H1 (cell line): ENCODE measurements at regions not wholly inside any gene's neighbourhood (a gene's known extent, or its start where the extent isn't known, plus 50 kb on each side); places are given as distances from the start of the nearest gene placed in this dataset.

Source experiments
- CTCF ChIA-PET: fragments of 300-600 bp; sonication (Branson Sonifier 250); formaldehyde crosslinking; loops from one replicate; lab custom pipeline; 2021; ENCODE audit not compliant: partially characterized antibody; lab: Charles Lee
- POLR2A ChIA-PET: fragments of 300-600 bp; sonication (Branson Sonifier 250); formaldehyde crosslinking; loops from one replicate; lab custom pipeline; 2021; ENCODE audit warnings: inconsistent platforms; ENCODE audit not compliant: partially characterized antibody; lab: Charles Lee
- DNase-seq, 2 experiments: peaks; one replicate each; pipeline versions ENCODE4 v3.0.0 to v3.0.0-alpha.2; 2010 to 2022; ENCODE audit warnings: low spot score in 2 of 2, low read depth in 1 of 2, mixed read lengths in 1 of 2
- FAIRE-seq: peaks from 2 replicates; lab custom pipeline; 2011; peaks lifted over from hg19 to GRCh38; lab: Jason Lieb, UNC
- H2AFZ ChIP-seq: 2 replicates; pipeline ENCODE4 v1.8.1; 2012; ENCODE audit warnings: low read length, inconsistent platforms
- H2AK5ac ChIP-seq: 2 replicates; pipeline ENCODE4 v1.6.1; 2013; ENCODE audit warnings: low read depth, low read length
- H2BK120ac ChIP-seq: replicated peaks from 2 replicates; pipeline ENCODE3; 2013; ENCODE audit warnings: low read depth, low read length, inconsistent platforms
- H2BK12ac ChIP-seq: 2 replicates; pipeline ENCODE4 v1.6.1; 2013; ENCODE audit warnings: low read depth, low read length
- H2BK15ac ChIP-seq: 2 replicates; pipeline ENCODE4 v1.6.1; 2013; ENCODE audit warnings: low read length
- H2BK20ac ChIP-seq: 2 replicates; pipeline ENCODE4 v1.6.1; 2013; ENCODE audit warnings: low read length
- H2BK5ac ChIP-seq: 2 replicates; pipeline ENCODE4 v1.6.1; 2013; ENCODE audit warnings: low read depth, low read length
- H3K14ac ChIP-seq: 2 replicates; pipeline ENCODE4 v1.6.1; 2013; ENCODE audit warnings: inconsistent platforms; ENCODE audit not compliant: insufficient read length
- H3K18ac ChIP-seq: 2 replicates; pipeline ENCODE4 v1.6.1; 2013; ENCODE audit warnings: low read length; ENCODE audit errors: extremely low read depth
- H3K23ac ChIP-seq: 2 replicates; pipeline ENCODE4 v1.6.1; 2013; ENCODE audit warnings: inconsistent platforms; ENCODE audit not compliant: insufficient read length
- H3K23me2 ChIP-seq: 2 replicates; pipeline ENCODE4 v1.6.1; 2013; ENCODE audit warnings: low read depth, low read length
- H3K27ac ChIP-seq: 2 replicates; pipeline ENCODE4 v1.6.1; 2011; ENCODE audit warnings: low read depth, low read length, inconsistent platforms
- H3K27me3 ChIP-seq, 4 experiments: replicated peaks in 1 of 4; 1 replicate in 1 of 4; 2 replicates in 3 of 4; pipeline versions ENCODE4 v1.6.1 to v1.8.1; 2011 to 2013; ENCODE audit warnings: low read length in 3 of 4, mild to moderate bottlenecking in 3 of 4, inconsistent platforms in 2 of 4, mixed read lengths in 2 of 4, moderate library complexity in 1 of 4; ENCODE audit not compliant: control insufficient read depth in 3 of 4, insufficient read depth in 3 of 4; ENCODE audit errors: extremely low read depth in 1 of 4
- H3K36me3 ChIP-seq, 4 experiments: 2 replicates each; pipeline versions ENCODE4 v1.6.1 to v1.8.1; 2011 to 2013; ENCODE audit warnings: mild to moderate bottlenecking in 4 of 4, low read length in 3 of 4, moderate library complexity in 2 of 4, control low read depth in 1 of 4, inconsistent platforms in 1 of 4; ENCODE audit not compliant: insufficient read depth in 4 of 4, control insufficient read depth in 2 of 4
- H3K4ac ChIP-seq: replicated peaks from 2 replicates; pipeline ENCODE3; 2013; ENCODE audit warnings: low read length, low read depth, mixed read lengths, inconsistent platforms; ENCODE audit not compliant: insufficient read length
- H3K4me1 ChIP-seq, 4 experiments: replicated peaks in 1 of 4; 1 replicate in 1 of 4; 2 replicates in 3 of 4; pipeline versions ENCODE4 v1.6.1 to v1.8.1; 2011 to 2013; ENCODE audit warnings: low read length in 3 of 4, inconsistent platforms in 2 of 4, mixed read lengths in 1 of 4; ENCODE audit not compliant: insufficient read depth in 4 of 4, control insufficient read depth in 3 of 4
- H3K4me2 ChIP-seq, 2 experiments: 2 replicates each; pipeline versions ENCODE4 v1.6.1 to v1.8.1; 2011 to 2013; ENCODE audit warnings: low read depth in 2 of 2, low read length in 2 of 2, control low read depth in 1 of 2, inconsistent platforms in 1 of 2, mild to moderate bottlenecking in 1 of 2; ENCODE audit not compliant: insufficient read depth in 1 of 2
- H3K4me3 ChIP-seq, 4 experiments: fragments of 200-600, 300-600 bp in 1 of 4; sonication (generic), shearing (Covaris generic), sonication (Bioruptor Twin) in 1 of 4; 2 replicates each; pipeline versions ENCODE4 v1.5.1 to v1.8.1; 2011 to 2016; ENCODE audit warnings: low read length in 4 of 4, low read depth in 3 of 4, control low read depth in 2 of 4, inconsistent platforms in 2 of 4, mild to moderate bottlenecking in 2 of 4, mixed read lengths in 1 of 4, moderate library complexity in 1 of 4; ENCODE audit not compliant: insufficient read depth in 2 of 4; ENCODE audit errors: extremely low read depth in 1 of 4
- H3K56ac ChIP-seq: replicated peaks from 2 replicates; pipeline ENCODE3; 2013; ENCODE audit warnings: low read depth, mild to moderate bottlenecking, mixed read lengths, low read length, inconsistent platforms; ENCODE audit not compliant: insufficient read length
- H3K79me1 ChIP-seq: 2 replicates; pipeline ENCODE4 v1.6.1; 2013; ENCODE audit warnings: low read depth, low read length, control low read depth
- H3K79me2 ChIP-seq, 2 experiments: 2 replicates each; pipeline versions ENCODE4 v1.6.1 to v1.8.1; 2012 to 2013; ENCODE audit warnings: low read length in 2 of 2, mild to moderate bottlenecking in 2 of 2, inconsistent platforms in 1 of 2; ENCODE audit not compliant: insufficient read depth in 2 of 2, control insufficient read depth in 1 of 2
- H3K9ac ChIP-seq, 4 experiments: replicated peaks in 1 of 4; 1 replicate in 1 of 4; 2 replicates in 3 of 4; pipeline versions ENCODE4 v1.6.1 to v1.8.1; 2011 to 2013; ENCODE audit warnings: low read depth in 3 of 4, low read length in 3 of 4, control low read depth in 2 of 4, mild to moderate bottlenecking in 2 of 4, moderate library complexity in 2 of 4, inconsistent platforms in 1 of 4; ENCODE audit errors: extremely low read depth in 1 of 4
- H3K9me3 ChIP-seq, 2 experiments: 2 replicates each; pipeline versions ENCODE4 v1.6.1 to v1.8.1; 2012 to 2013; ENCODE audit warnings: mild to moderate bottlenecking in 2 of 2, moderate library complexity in 2 of 2, control low read depth in 1 of 2, inconsistent platforms in 1 of 2, low read depth in 1 of 2, low read length in 1 of 2, mixed read lengths in 1 of 2; ENCODE audit not compliant: insufficient read depth in 2 of 2
- H4K20me1 ChIP-seq, 2 experiments: replicated peaks in 1 of 2; 2 replicates each; pipeline versions ENCODE3 to v1.8.1; 2011 to 2013; ENCODE audit warnings: inconsistent platforms in 2 of 2, low read length in 2 of 2, mild to moderate bottlenecking in 1 of 2; ENCODE audit not compliant: insufficient read depth in 2 of 2, control insufficient read depth in 1 of 2
- H4K5ac ChIP-seq: 2 replicates; pipeline ENCODE4 v1.6.1; 2013; ENCODE audit warnings: low read length, low read depth, mixed read lengths, inconsistent platforms; ENCODE audit not compliant: insufficient read length
- H4K8ac ChIP-seq: 2 replicates; pipeline ENCODE4 v1.8.0; 2013; ENCODE audit warnings: mild to moderate bottlenecking, moderate library complexity, low read length, inconsistent platforms; ENCODE audit not compliant: insufficient read depth; ENCODE audit errors: extremely low read depth
- H4K91ac ChIP-seq: replicated peaks from 2 replicates; pipeline ENCODE3; 2013; ENCODE audit warnings: low read length, mixed read lengths, inconsistent platforms; ENCODE audit not compliant: insufficient read length
- RAD21 ChIP-seq, 2 experiments: IDR thresholded peaks in 1 of 2; conservative IDR thresholded peaks in 1 of 2; 2 replicates each; pipeline ENCODE4 v1.6.1; 2011; ENCODE audit warnings: low read depth in 2 of 2, low read length in 2 of 2, improper control_type of control experiment in 1 of 2, inconsistent platforms in 1 of 2, mild to moderate bottlenecking in 1 of 2, moderate library complexity in 1 of 2
- RXRA ChIP-seq: IDR thresholded peaks from 2 replicates; pipeline ENCODE4 v1.6.1; 2011; ENCODE audit warnings: low read depth, mild to moderate bottlenecking, low read length, moderate library complexity; ENCODE audit not compliant: insufficient read depth
- SP4 ChIP-seq: IDR thresholded peaks from 2 replicates; pipeline ENCODE4 v1.6.1; 2012; ENCODE audit warnings: low read length, inconsistent platforms
- TAF1 ChIP-seq: IDR thresholded peaks from 2 replicates; pipeline ENCODE4 v1.6.1; 2011; ENCODE audit warnings: mild to moderate bottlenecking, low read depth, low read length
- WGBS, 2 experiments: shearing (Covaris generic) in 1 of 2; methylation state at CpG; one replicate each; pipeline versions ENCODE4 v1.1.6 to v1.1.7; 2013 to 2015; ENCODE audit warnings: low lambda C conversion rate in 2 of 2, mixed read lengths in 2 of 2, inconsistent platforms in 1 of 2, low coverage in 1 of 2, missing lambda C conversion rate in 1 of 2; ENCODE audit not compliant: insufficient replicate concordance in 2 of 2, insufficient coverage in 1 of 2, insufficient read length in 1 of 2; ENCODE audit errors: extremely low coverage in 1 of 2, missing lambda C conversion rate in 1 of 2; 5-methylcytosine and 5-hydroxymethylcytosine counted together

GRCh38 chr6:6851949-6852261, 255.9 kb upstream of the RREB1 start:
- H3K9me3 ChIP-seq = no peaks in the 10 kb centered on the region; a peak in 1 of 4 replicates
- H3K79me1 ChIP-seq = no peaks in the 10 kb centered on the region; the same call in 1 of the 2 replicates
- no peak for DNase-seq
- WGBS, 2 experiments = 87% methylated on average over 2 of the region's 2 CpGs; no CpG with 5 or more reads in 1 of the 2 experiments
- no peak overlapping the region for H3K18ac ChIP-seq
- ChIA-PET POLR2A (no interaction called here), CTCF (interaction anchor here (0.8 kb wide), 1 partner anchor 30 kb away, joined by 4 read pairs; no protein-coding TSS in a partner anchor)
- no peak overlapping the region for H2BK12ac ChIP-seq
- H3K4me2 ChIP-seq = no peak overlapping the region
- H2BK5ac ChIP-seq = no peak overlapping the region
- no peak overlapping the region for H3K4ac ChIP-seq
- H3K4me1 ChIP-seq = peaks cover 0 to 7% (median 5%) of the 10 kb centered on the region in 4 experiments; a peak in 6 of 7 replicates
- H4K8ac ChIP-seq = no peak overlapping the region
- no peak overlapping the region for H3K4me3 ChIP-seq
- no peak overlapping the region for H3K9ac ChIP-seq
- H3K14ac ChIP-seq = no peak overlapping the region
- H4K20me1 ChIP-seq = no peaks in the 10 kb centered on the region
- no peak overlapping the region for H4K5ac ChIP-seq
- H3K56ac ChIP-seq = no peak overlapping the region
- H3K23me2 ChIP-seq = no peaks in the 10 kb centered on the region; the same call in 1 of the 2 replicates
- no peak overlapping the region for H3K27ac ChIP-seq
- H3K23ac ChIP-seq = no peak overlapping the region
- no peak for FAIRE-seq
- no peak overlapping the region for H2AK5ac ChIP-seq
- no peaks in the 10 kb centered on the region; a peak in 1 of 7 replicates for H3K27me3 ChIP-seq
- H2BK120ac ChIP-seq = no peak overlapping the region
- H2BK15ac ChIP-seq = no peak overlapping the region
- H3K79me2 ChIP-seq = no peaks in the 10 kb centered on the region
- H4K91ac ChIP-seq = no peak overlapping the region
- no peaks in the 10 kb centered on the region for H3K36me3 ChIP-seq
- H2BK20ac ChIP-seq = no peak overlapping the region
- H2AFZ ChIP-seq = no peak overlapping the region
- TF ChIP-seq RXRA (no peak), SP4 (no peak), RAD21 (IDR thresholded peaks at IDR 0.05 in 1 of 2, conservative IDR thresholded peaks at IDR 0.05 in 1 of 2; ENCODE audit: low read depth in 2 of 2, low read length in 2 of 2) (no peak), TAF1 (no peak)
